Stomach (tissue), 8 donors: ENCODE measurements at regions not wholly inside any gene's neighbourhood (a gene's known extent, or its start where the extent isn't known, plus 50 kb on each side); places are given as distances from the start of the nearest gene placed in this dataset.
"Not testable (repeated sequence)": the region's sequence is repeated elsewhere in the genome, so short reads cannot be mapped to it uniquely, and the experiment has no call there.

ENCODE experiments used
- DNase-seq, 2 donors: peaks; one replicate each; pipeline versions ENCODE4 v3.0.0 to v3.0.0-alpha.2; 2013 to 2019
- H3K27ac ChIP-seq, 5 donors: fragments of 200-600 bp in 4 of 5; sonication (generic) in 4 of 5; one replicate each; pipeline ENCODE4 v1.5.1; 2013 to 2019; ENCODE audit warnings: mild to moderate bottlenecking in 1 of 5, moderate library complexity in 1 of 5
- H3K27me3 ChIP-seq, 3 donors: fragments of 200-600 bp; sonication (generic); one replicate each; pipeline ENCODE4 v1.5.1; 2017 to 2019; ENCODE audit warnings: mixed run types in 1 of 3
- H3K36me3 ChIP-seq, 4 donors: fragments of 200-600 bp; sonication (generic); 1 replicate in 3 of 4; 2 replicates in 1 of 4; pipeline ENCODE4 v1.5.1; 2016 to 2019
- H3K4me1 ChIP-seq, 4 donors: fragments of 200-600 bp; sonication (generic); one replicate each; pipeline ENCODE4 v1.5.1; 2016 to 2019
- H3K4me3 ChIP-seq, 4 donors: fragments of 200-600 bp; sonication (generic) in 3 of 4; one replicate each; pipeline ENCODE4 v1.5.1; 2016 to 2019; ENCODE audit warnings: mild to moderate bottlenecking in 1 of 4
- H3K9me3 ChIP-seq, 4 donors: fragments of 200-600 bp; sonication (generic); one replicate each; pipeline ENCODE4 v1.5.1; 2016 to 2019
- CTCF ChIP-seq, 7 experiments: fragments of 450-650 bp in 4 of 7; fragments of 200-600 bp in 3 of 7; sonication (generic) in 3 of 7; IDR thresholded peaks; one replicate each; pipeline ENCODE4 v1.5.1; 2016 to 2019; ENCODE audit warnings: antibody characterized with exemption in 7 of 7, control low read depth in 2 of 7, mild to moderate bottlenecking in 1 of 7
- EP300 ChIP-seq: sonication (generic); formaldehyde crosslinking; IDR thresholded peaks from one replicate; pipeline ENCODE4 v1.6.1; 2017; ENCODE audit warnings: antibody characterized with exemption
- POLR2A ChIP-seq, 4 donors: fragments of 450-650 bp; IDR thresholded peaks; one replicate each; pipeline ENCODE4 v1.6.1; 2016; ENCODE audit warnings: antibody characterized with exemption in 4 of 4, control low read depth in 2 of 4, mild to moderate bottlenecking in 1 of 4, moderate library complexity in 1 of 4
- POLR2AphosphoS5 ChIP-seq, 3 donors: sonication (generic); formaldehyde crosslinking; IDR thresholded peaks; one replicate each; pipeline ENCODE4 v1.6.1; 2016; ENCODE audit warnings: antibody characterized with exemption in 3 of 3
- WGBS, 5 donors: extraction: QIAGEN DNeasy Blood & Tissue Kit in 3 of 5; methylation state at CpG; one replicate each; pipeline versions ENCODE4 v1.1.5 to v1.1.7; 2013 to 2018; 5-methylcytosine and 5-hydroxymethylcytosine counted together
- intact Hi-C: fragments of 100-400 bp; cut with DNase I; formaldehyde crosslinking; loops from one replicate; pipeline ENCODE4 v1.15.1; 2023; ENCODE audit warnings: low total_unique reads
- donor health status: healthy with polysubstance abuse.
- donor health status: Bipolar disorder and iron deficiency.
- donor health status: healthy.

- H3K4me3 ChIP-seq: no peak overlapping the region
- H3K27me3 ChIP-seq: no peaks in the 10 kb centered on the region
- no peak for TF ChIP-seq EP300
- no peak for TF ChIP-seq POLR2AphosphoS5 (IDR thresholded peaks at IDR 0.05)
- TF ChIP-seq POLR2A (IDR thresholded peaks at IDR 0.05): no peak
- TF ChIP-seq CTCF (IDR thresholded peaks at IDR 0.05): no peak
- intact Hi-C loops: no loop called here
- DNase-seq: no peak
- WGBS, 5 donors: 92 to 95% (median 94%) methylated on average over 6 of the region's 6 CpGs
- peaks cover 0 to 4% (median 2%) of the 10 kb centered on the region in 4 donors for H3K9me3 ChIP-seq
- H3K27ac ChIP-seq: no peak overlapping the region
- no peaks in the 10 kb centered on the region for H3K36me3 ChIP-seq
- H3K4me1 ChIP-seq: no peaks in the 10 kb centered on the region
Measured at GRCh38 chr2:145897151-145897550, 1377.2 kb upstream of the ZEB2 start.

- Histone ChIP-seq H3K36me3 (no peaks in the 10 kb centered on the region), H3K27me3 (no peaks in the 10 kb centered on the region), H3K27ac (no peak overlapping the region), H3K4me3 (no peak overlapping the region), H3K4me1 (no peaks in the 10 kb centered on the region), H3K9me3 (no peaks in the 10 kb centered on the region)
- intact Hi-C loops: no loop called here
- no peak for DNase-seq
- 71 to 81% (median 74%) methylated on average over 1 of the region's 1 CpG for WGBS, 5 donors
- TF ChIP-seq POLR2AphosphoS5 (IDR thresholded peaks at IDR 0.05) (no peak), EP300 (no peak), POLR2A (IDR thresholded peaks at IDR 0.05) (no peak), CTCF (IDR thresholded peaks at IDR 0.05) (no peak)
Measured at GRCh38 chr2:145887915-145888314, 1368.0 kb upstream of the ZEB2 start.

GRCh38 chr2:145880997-145881396, 1361.1 kb upstream of the ZEB2 start:
- H3K4me1 ChIP-seq, H3K27me3 ChIP-seq, H3K9me3 ChIP-seq, H3K4me3 ChIP-seq, H3K27ac ChIP-seq, DNase-seq, intact Hi-C loops, H3K36me3 ChIP-seq: not testable (repeated sequence)
- WGBS, 5 donors: 95 to 100% (median 98%) methylated on average over 1 to 23 of the region's 23 CpGs

- no peaks in the 10 kb centered on the region for H3K36me3 ChIP-seq
- TF ChIP-seq CTCF (IDR thresholded peaks at IDR 0.05): no peak
- no peak for TF ChIP-seq EP300
- TF ChIP-seq POLR2A (IDR thresholded peaks at IDR 0.05): no peak
- TF ChIP-seq POLR2AphosphoS5 (IDR thresholded peaks at IDR 0.05): no peak
- H3K27ac ChIP-seq: no peak overlapping the region
- no peaks in the 10 kb centered on the region for H3K4me1 ChIP-seq
- intact Hi-C loops: no loop called here
- H3K27me3 ChIP-seq: no peaks in the 10 kb centered on the region
- no peaks in the 10 kb centered on the region for H3K9me3 ChIP-seq
- DNase-seq: no peak
- H3K4me3 ChIP-seq: no peak overlapping the region
- 85 to 92% (median 90%) methylated on average over 5 of the region's 5 CpGs for WGBS, 5 donors
Measured at GRCh38 chr2:145875016-145875415, 1355.1 kb upstream of the ZEB2 start.

GRCh38 chr2:145874466-145874865, 1354.5 kb upstream of the ZEB2 start:
- intact Hi-C loops: no loop called here
- Histone ChIP-seq H3K4me1 (no peaks in the 10 kb centered on the region), H3K9me3 (no peaks in the 10 kb centered on the region), H3K4me3 (no peak overlapping the region), H3K36me3 (no peaks in the 10 kb centered on the region), H3K27ac (no peak overlapping the region), H3K27me3 (no peaks in the 10 kb centered on the region)
- peak in 1 of 2 donors; percentile 53 for DNase-seq
- no peak for TF ChIP-seq CTCF (IDR thresholded peaks at IDR 0.05)
- no peak for TF ChIP-seq POLR2AphosphoS5 (IDR thresholded peaks at IDR 0.05)
- no peak for TF ChIP-seq POLR2A (IDR thresholded peaks at IDR 0.05)
- no peak for TF ChIP-seq EP300
- 69 to 100% (median 91%) methylated on average over 1 of the region's 1 CpG for WGBS, 5 donors
